GM04503 (cell line): ENCODE measurements at regions not wholly inside any gene's neighbourhood (a gene's known extent, or its start where the extent isn't known, plus 50 kb on each side); places are given as distances from the start of the nearest gene placed in this dataset.
A peak's percentile ranks its signal among the peaks of the same experiment; 100 is the strongest.

Experiments used
- DNase-seq: peaks from one replicate; pipeline ENCODE4 v3.0.0-alpha.2; 2012; ENCODE audit warnings: low read depth

DNA sequence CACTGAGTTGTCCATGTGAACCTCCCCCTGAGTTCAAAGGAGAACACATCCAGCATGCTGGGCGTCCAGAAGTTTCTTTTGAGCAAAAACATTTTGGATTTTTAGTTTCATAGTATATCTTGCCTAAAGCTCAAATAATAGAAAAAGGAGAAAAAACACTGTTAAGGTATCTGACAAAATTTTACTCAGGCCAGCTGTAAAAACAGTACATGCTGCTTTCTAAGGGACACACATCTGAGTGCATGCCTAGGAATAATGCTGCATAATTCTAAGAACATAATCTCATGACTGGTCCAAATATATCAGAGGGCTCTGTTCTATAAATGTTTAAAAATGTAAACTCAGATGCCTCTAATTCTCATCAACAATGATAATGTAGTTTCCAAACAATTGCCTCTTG lies 561.3 kb upstream of the INTU start:
- DNase-seq: no peak

GRCh38 chr4:127080141-127080540 lies 552.6 kb upstream of the INTU start:
- no peak for DNase-seq

- DNase-seq: no peak
These were observed 551.7 kb upstream of the INTU start for GRCh38 chr4:127081041-127081440.

DNA sequence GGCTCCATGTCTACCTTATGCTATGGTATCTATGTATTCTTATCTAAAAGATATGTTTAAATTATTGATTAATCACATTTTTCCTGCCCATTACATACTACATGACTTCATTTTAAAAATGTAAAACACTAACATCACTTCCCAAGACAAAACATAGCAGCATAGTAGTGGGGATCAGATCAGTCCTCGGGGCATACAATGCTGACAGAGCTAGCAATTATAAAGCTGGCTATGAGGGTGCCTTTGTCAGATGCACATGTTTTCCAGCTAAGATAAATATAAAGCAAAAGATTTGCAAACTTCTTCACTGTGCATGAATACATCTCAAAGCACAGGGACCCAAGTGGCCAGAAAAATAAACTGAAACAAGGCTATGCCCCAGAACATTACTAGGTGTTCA lies 549.8 kb upstream of the INTU start:
- DNase-seq: no peak

GRCh38 chr4:127084666-127085065 lies 548.1 kb upstream of the INTU start:
- no peak for DNase-seq

DNA sequence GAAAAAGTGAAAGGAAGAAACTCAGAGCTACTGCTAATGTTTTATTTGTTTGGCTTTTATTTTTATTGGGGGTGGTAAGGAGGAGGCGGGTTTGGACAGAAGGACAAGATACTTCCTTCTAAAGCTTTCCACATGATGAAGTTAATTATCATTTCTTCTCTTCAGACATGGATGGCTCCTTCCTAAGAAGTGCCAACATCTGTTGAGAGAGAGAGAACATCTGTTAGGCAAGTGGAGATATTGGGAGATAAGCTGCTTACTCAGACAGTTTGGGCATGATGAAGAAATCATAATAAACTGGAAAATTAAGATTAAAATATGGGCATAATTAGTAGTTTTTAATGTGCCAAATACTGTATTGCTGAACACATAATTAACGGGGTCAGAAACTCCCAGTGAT lies 535.7 kb upstream of the INTU start:
- DNase-seq: no peak

GRCh38 chr4:127102361-127102760 lies 530.4 kb upstream of the INTU start:
- no peak for DNase-seq

DNA sequence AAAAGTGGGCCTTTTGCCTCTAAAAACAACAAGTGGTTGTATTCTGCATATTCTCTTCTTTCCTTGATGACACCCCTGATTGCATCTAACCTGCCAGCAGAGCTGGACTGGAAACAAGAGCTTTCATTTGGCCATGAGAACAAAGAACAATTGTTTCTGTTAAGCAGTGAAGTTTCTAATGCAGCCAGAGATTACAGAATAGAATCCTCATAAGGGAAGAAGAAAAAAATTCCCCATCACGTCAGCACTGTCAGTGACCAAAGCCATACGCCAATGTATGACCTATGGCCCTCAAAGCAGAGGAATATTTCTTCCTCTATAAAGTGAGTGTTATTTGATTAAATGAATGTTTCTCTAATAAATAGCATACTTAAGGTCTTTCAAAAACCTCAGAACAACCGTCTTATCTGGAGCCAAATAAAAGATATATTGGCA lies 529.1 kb upstream of the INTU start:
- no peak for DNase-seq

DNA sequence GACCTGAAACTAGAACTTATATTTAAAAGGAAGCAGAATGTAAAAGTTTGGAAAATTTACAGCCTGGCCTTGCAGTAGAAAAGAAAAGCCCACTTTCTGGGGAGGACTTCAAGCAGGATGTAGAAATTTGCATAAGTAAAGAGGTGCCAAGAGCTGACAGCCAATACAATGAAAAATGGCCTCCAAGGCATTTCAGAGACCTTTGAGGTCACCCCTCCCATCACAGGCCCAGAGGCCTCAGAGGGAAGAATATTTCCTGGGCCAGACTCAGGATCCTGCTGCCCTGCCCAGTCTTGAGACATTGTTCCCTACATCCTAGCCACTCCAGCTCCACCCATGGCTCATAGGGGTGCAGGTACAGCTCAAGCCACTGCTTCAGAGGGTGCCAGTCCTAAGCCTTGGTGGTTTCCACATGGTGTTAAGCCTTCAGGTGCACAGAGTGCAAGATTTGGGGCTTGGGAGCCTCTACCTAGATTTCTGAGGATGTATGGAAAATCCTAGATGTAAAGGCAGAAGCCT lies 518.9 kb upstream of the INTU start:
- DNase-seq: no peak

GRCh38 chr4:127118681-127119080 lies 514.1 kb upstream of the INTU start:
- no peak for DNase-seq

GRCh38 chr4:127120441-127121090 lies 512.2 kb upstream of the INTU start:
- DNase-seq: no peak

GRCh38 chr4:127124919-127125318 lies 507.8 kb upstream of the INTU start:
- no peak for DNase-seq

DNA sequence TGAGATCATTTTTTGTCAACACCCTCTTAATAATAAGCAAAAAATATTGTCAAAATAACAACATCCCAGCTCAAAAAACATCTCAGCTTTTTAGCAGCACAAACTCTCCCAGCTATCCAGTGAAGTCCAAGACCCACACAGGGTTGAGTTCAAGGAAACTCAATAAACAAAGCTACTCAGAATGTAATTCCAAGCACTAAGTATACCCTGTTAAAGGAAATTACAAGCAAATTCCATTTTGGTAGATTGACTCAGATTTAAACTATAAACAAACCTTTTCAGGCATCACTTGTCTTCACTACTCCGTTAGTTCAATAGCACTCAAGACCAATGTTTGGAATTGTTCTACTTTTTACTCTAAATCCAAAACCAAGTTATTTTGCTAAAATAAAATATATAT lies 506.0 kb upstream of the INTU start:
- DNase-seq: no peak

DNA sequence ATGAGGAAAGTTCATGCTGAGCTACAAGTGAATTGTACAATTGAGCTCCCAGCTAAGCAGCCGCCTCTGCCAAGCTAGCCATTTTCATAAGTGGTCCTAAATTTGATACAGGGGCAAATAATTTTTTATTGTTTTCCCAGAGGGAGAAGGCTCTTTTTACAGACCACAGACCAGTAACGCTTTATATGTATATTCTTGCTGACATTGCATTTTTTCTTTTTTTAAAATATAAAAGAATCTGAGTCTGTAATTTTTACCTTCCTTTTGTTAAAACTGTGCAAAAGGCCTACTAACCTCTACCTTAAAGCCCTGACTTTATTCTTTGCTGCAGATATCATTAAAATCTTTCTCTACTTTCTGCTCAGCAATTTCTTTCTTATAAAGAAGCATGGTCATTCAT lies 501.2 kb upstream of the INTU start:
- DNase-seq: no peak

DNA sequence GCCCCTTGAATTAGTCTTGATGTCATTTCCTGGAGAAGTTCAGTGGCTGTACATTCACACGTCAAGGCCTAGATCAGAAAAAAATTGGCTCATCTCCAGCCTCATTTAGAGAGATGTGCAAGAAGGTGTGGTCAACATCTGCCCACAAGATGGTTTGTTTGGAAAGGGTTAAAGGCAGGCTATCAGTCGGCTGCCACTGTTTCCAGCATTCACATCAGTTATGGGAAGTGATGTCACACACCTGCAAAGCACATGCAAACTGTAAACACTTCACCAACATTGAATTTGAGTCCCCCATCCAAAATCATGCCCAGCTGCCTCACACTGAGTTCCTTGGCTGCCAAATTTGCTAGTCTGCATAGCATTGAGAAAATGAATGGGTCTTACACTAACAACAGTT lies 498.3 kb upstream of the INTU start:
- no peak for DNase-seq

DNA sequence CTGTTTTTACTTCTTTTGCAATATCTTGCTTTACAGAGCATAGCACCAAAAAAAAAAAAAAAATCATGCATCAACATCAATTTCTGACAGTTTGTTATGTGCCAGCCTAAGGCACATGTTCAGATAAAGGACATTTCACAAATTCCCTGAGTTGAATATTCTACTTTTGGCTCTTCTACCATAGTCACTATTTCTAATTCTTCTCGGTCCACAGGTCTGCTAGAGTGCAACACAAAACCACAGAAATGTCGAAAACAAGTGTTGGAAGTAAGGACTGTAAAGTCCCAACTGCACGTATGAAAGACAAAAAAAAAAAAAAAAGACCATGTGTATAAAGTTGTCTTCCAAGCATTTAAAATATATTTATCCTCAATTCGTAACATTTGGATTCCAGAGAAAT lies 494.2 kb upstream of the INTU start:
- no peak for DNase-seq

DNA sequence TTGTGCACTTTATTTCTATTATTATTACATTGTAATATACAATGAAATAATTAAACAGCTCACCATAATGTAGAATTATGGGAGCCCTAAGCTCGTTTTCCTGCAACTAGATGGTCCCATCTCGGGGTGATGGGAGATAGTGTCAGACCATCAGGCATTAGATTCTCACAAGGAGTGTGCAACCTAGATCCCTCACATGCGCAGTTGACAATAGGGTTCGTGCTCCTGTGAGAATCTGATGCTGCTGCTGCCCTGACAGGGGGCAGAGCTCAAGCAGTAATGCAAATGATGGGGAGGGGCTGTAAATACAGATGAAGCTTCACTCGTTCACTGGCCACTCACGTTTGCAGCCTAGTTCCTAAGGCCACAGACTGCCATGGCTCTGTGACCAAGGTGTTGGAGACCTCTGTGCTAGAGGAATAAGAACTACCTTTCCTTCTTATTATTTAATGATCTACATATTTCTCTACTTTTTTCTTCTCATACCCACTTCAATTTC lies 492.9 kb upstream of the INTU start:
- DNase-seq: no peak

DNA sequence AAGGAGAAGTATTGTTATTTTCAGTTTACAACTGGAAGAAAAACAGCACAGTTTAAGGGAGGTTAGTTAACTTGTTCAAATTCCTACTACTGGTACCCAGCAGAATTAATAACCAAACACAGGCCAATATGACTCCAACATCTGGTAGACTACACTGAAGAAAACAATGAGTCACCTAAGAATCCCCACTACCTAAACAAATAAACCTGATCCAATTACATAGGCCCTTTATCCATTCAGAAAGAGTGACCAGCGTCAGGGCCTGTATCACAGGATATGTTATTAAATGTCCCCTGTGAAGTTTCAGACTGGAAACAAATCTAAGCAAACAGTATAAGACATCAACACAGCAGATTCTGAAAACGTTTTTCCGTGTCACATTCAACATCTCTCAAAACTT lies 492.5 kb upstream of the INTU start:
- no peak for DNase-seq

DNA sequence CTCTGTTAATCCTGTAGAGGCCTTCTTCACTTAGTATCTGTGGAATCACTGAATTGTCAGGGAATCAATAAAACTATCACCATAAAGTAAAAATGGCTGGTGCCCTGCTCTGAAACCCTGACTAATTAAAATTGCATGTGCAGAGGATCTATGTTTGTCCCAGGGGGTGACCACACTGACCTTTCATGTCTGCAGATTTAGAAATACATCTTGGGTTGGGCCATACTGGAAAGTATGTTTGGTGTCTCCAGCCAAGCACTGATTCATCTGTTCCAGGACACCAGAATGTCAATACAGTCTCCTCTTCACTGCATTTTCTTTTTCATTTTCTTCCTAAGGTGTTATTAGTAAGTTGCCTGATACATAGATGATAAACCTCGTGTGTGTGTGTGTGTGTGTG lies 490.9 kb upstream of the INTU start:
- peak; percentile 76 for DNase-seq

- no peak for DNase-seq
These were observed 489.1 kb upstream of the INTU start for GRCh38 chr4:127143460-127144195.

GRCh38 chr4:127145006-127145540 lies 487.7 kb upstream of the INTU start:
- no peak for DNase-seq

- no peak for DNase-seq
These were observed 484.6 kb upstream of the INTU start for GRCh38 chr4:127148165-127148564.

DNA sequence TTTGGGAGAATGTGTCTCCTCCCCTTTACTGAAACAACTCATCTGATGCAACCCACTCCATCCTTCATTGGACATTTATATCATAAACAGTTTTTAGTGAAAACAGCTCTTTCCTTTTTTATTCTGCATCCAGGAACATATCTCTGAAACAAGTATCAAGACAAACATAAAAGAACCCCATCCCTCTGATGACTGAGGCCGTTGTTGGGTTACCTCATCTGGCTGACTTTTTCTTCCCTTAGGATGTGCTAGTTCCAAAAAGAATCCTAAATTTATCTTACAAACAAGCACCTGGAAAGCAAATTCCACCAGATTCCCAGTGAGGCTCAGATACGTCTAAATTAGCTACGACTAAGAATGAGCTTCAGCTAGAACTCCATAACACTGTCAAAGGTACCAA lies 483.7 kb upstream of the INTU start:
- no peak for DNase-seq
